NCI-H526 (cell line): ENCODE measurements at regions not wholly inside any gene's neighbourhood (a gene's known extent, or its start where the extent isn't known, plus 50 kb on each side); places are given as distances from the start of the nearest gene placed in this dataset.

Experiments used
- DNase-seq, 2 experiments: peaks; one replicate each; lab custom pipeline; 2025; lab: John Stamatoyannopoulos, UW

DNA sequence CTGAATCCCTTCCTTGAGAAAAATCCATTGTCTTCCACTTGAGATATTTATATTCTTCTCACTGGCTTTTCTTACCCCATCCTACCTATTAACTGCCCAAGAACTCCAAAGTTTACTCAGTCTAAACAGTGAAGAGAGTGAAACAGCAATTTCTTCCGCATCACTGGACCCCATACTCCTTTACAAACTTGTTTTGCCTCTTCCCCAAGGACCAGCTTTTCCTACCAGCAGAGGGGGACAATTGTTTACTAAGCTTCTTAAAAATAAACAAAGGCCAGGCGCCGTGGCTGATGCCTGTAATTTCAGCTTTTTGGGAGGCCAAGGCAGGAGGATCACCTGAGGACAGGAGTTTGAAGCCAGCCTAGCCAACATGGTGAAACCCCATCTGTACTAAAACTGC lies 52.0 kb downstream of the LRATD1 start:
- DNase-seq: no peak

DNA sequence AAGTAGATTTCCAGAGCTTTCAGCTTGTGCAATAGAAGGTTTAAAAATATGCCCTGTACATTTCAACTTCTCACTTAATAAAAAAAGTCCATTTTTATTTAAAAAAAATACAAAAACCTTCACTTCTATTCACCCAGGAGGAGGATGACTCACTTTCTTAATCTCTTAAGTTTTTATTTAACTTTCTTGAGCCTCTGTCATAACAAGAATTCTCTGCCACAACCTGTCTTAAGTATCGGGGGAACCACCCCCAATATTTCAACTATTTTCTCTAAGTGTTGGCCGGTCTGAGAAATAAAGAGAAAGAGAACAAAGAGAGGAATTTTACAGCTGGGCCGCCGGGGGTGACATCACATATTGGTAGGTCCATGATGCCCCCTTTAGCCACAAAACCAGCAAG lies 58.4 kb downstream of the LRATD1 start:
- DNase-seq: no peak

DNA sequence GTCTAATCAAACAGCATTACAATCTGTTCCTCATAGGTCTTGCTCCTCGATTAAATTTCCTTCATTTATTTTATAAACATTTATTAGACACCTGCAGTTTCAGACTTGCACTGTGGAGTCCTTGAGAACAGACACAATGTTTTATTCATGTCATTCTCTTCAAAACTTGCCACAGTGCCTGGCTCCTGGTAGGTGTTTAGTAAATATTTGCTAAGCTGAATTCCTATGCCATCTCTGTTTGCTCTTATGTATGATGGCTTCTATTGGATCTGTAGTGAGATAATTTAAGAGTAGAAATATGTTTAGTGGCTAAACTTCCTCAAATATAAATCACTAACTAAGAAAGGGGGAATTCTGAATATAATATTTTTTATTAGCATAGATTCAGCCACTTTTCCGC lies 61.4 kb downstream of the LRATD1 start:
- DNase-seq: no peak

DNA sequence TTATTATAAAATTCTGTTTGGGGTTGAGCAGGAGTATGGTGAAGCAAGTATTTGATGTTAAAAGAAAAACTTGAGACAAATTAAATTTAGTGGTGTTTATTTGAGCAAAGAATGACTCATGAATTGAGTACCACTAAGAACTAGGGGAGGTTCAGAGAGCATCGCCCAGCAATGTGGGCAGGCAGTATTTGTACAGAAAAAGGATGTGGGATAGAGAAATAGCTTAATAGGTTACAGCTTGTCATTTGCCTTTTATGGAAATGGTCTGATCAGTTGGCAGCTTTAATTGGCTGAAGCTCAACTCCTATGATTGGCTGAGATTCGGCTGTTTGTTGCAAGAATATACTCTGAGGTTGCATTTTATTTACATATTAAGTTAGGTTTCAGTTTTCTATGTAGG lies 68.2 kb downstream of the LRATD1 start:
- DNase-seq: no peak

DNA sequence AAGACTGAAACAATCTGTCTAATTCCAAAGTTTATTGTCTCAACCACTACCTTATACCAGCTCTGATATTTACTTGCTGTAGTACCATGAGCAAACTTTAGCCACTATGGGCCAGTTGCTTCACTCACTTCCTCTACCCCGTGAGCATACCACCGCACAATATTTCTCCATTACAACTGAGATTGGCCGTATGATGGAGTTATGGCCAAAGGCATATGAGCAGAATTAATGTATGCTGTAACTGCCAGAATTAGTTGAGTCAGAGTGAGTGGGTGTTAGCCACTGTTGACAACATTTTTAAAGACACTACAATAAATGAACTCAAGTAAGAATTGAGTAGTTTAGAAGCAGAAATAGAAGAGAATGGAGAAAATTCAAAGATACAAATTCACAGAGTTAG lies 69.7 kb downstream of the LRATD1 start:
- no peak for DNase-seq

DNA sequence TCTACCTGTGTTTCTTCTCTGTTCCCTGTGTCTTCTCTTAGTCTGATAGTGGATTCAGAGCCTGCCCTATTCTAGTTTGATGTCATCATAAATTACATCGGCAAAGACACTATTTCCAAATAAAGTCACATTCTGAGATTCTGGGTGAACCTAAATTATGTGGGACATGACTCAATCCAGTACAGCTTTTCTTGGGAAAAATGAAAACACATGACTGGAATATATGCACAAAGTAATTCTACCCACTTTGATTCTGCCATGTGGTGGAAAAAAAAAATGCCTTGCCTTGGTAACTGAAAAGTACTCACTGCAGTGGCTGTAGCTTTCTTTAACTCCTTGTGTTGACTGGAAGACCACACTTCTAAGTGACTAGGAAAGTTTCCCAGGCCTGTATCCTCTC lies 73.7 kb downstream of the LRATD1 start:
- no peak for DNase-seq

DNA sequence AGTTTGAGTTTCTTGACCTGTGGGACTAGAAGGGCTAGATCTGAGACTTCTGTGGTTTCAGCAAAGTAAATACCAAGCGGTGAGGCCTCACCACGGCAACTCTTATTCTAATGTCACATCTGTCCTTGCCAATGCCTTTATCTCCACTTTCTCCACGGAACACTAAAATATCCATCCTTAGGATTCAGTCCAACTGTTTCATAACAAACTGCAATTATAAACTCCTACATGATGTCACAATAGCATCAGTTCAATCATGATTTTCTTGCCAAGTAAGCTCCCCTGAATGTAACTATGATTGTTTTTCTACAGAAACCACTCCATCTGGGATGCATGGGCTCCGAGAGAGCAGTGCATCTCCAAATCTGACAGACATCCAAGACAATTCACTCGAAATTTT lies 79.6 kb downstream of the LRATD1 start:
- DNase-seq: no peak

DNA sequence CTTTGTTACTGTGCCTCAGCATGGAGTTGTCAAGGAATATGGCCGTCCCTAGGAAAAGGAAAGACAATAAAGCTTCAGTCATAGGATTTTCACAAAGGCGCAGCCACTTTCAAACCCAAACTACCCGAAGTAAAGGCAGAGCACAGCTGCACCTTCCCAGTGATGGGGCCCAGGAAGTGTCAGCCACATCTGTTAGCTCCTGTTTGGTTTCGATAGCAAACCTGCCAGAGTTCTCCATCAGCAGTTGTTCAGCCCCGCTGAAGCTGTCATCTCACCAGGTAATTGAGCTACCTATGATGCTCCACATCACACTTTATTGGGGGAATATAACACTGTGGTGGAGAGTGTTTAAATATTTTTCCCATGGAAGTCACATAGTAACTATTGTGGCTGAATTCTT lies 80.7 kb downstream of the LRATD1 start:
- no peak for DNase-seq

DNA sequence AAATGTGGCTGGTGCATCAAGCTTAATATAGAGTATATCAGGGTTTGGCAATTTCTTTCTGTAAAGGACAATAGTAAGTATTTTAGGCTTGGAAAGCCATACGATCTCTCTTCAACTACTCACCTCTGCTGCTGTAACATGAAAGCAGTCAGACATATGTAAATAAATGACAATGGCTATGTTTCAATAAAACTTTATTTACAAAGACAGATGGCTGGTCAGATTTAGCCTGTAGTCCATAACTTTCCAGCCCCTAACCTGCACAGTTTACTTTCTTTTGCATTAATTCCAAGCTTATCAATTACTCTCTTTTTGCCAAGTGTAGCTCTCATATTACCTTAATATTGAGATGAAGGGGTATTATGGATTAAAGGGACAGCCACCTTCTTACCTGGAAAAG lies 83.1 kb downstream of the LRATD1 start:
- no peak for DNase-seq

DNA sequence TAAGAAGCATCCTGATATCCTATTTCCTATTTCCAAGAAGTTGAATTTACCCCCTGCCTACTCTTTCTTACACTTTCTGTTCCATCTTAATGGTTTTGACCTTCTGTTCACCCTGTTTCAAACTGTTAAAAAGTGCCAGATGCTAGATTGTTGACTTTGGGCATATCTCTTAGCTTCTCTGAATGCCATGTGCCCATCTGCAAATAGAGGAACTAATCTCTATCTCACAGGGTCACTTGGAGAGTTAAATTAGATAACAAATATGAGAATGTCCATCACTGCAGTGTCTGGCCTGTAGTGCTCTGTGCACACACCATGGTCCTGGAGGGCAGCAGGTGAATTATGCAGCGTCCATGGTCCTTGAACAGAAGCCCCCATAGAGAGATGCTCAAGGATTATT lies 83.8 kb downstream of the LRATD1 start:
- no peak for DNase-seq

DNA sequence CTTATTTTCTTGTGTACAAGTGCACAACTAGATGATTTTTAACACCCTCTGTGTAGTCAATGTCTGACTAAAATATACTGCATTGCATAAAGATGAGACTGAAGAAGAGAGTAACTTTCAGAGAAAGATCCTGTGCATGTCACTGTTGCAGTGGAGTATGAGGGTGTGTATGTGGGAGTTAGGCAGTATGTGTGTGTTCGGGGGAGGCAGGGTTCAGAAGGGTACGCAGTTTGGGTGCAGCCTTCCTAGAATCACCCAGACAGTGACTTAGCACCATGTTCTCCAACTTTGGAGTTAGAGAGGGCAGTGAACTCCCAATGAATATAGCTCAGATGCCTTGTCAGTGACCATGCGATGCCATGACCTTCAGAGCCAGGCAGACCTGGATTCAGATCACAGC lies 84.6 kb downstream of the LRATD1 start:
- DNase-seq: no peak

DNA sequence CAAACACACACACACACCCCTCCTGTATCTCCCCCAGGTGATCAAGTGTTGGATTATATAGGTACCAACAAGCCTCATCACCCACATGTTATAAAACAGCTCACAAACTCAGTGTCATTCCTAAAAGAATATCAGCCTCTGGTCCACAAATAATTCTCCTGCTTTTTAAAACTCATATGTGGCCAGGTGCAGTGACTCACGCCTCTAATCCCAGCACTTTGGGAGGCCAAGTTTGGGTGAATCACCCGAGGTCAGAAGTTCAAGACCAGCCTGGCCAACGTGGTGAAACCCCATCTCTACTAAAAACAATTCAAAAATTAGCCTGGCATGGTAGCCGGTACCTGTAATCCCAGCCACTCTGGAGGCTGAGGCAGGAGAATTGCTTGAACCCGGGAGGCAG lies 87.8 kb downstream of the LRATD1 start:
- no peak for DNase-seq

DNA sequence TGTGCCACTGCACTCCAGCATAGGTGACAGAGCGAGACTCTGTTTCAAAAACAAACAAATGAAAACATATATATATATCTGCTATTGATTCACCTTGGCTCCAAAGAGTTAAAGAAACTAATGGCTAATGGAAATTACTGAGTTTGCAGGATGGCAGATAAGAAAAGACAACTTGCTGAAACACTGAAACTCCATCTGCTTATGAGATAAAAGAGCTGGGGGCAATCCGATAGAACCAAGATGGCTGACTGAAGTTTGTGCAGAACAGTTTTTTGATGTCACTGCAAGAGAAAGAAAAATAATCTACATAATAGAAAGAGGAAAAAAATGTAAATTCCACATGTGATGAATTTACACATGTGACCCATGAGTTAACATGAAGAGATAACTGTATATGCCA lies 88.2 kb downstream of the LRATD1 start:
- DNase-seq: no peak

DNA sequence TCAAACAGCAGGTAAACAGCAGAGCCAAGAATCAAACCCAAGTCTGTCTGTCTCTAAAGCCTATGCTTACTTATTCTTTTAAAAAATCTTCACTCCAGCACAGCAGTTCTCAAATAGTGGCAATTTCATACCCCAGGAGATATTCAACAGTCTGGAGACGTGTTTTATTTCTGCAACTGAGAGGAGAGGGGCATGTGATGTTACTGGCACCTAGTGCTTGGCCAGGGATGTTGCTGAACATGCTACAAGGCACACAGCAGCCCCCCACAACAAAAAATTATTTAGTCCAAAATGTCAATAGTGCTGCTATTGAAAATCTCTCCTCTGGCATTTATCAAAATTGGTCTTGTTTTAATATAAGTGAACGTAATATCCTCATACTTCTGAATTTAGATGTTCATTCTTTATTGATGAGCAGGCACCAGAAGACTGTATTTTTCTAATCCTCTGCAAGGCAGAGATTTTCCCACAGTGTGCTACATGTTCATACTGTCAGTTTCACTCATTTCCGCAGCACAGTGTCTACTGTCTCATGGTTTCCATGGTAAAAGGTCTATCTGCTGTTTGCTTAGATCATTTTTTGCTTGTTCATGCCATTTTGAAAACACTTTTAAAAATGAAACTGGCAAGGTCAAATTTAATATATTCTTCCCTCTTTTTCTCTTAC lies 90.5 kb downstream of the LRATD1 start:
- no peak for DNase-seq

DNA sequence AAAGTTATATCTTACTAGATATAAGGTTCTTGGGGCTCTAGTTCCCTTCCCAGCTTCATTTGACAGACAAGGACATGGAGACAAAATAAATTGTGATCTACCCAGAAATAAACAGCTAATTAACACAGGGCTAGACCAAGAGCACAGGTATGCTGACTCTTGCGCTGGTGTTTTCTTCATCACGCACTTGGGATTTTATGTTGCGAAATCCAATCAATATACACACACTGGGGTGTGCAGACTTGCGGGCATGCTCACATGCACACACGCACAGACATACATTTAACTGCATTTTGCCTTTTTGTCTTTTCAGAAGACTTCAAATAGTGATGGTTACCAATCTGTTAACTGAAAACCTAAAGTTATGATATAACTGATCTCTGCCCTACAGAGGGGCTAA lies 91.2 kb downstream of the LRATD1 start:
- DNase-seq: no peak

DNA sequence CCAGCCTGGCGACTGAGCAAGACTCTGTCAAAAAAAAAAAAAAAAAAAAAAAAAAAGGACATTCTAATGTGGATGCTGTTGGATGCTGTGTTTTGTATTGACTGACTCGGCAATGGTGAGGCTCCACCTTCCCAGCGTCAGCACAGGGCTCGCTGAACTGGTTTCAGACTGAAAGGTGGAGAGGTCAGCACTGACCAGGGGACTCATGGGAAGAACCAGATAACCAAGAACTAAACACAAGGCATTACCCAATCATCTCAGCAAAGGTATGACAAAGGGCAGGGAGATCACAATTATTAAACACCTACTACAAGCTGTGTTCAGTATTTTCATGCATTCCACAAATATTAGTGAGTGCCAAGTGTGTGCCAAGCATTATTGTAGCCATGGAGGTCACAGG lies 103.2 kb downstream of the LRATD1 start:
- DNase-seq: no peak

DNA sequence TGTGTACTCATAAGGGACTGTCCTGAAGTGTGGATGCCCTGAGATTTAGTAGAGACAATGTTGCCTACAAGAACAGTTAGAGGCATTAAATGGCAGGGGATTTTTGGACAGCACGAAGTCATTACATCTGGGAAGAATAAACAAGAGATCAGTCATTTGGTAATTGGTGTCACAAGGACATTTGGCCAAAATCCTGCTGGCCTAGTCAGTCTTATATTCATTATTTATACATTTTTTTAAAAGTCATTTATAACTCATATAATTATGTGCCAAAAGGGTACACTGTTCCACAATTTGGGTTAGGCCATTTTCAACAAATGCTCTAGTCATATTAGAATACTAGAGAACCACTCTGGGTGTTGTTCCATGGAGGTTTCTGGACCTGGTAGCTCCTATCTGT lies 104.7 kb downstream of the LRATD1 start:
- no peak for DNase-seq

DNA sequence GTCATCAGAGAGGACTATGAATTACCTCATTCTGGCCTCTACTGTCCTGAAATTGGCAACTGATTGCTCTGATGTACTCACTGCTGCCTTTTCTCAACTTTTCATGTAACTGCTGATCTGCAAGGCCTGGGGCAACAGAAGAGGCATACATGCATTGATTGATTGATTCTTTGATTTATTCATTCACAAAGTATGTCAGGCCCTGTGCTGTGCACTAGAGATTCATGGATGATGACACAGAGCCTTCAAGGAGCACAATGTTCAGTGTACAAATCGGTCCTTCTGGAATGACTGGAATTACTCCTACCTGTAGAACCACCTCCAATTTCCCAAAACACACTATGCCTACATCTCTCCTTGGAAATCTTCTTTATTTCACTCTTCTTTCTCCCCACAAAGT lies 111.3 kb downstream of the LRATD1 start:
- DNase-seq: no peak

DNA sequence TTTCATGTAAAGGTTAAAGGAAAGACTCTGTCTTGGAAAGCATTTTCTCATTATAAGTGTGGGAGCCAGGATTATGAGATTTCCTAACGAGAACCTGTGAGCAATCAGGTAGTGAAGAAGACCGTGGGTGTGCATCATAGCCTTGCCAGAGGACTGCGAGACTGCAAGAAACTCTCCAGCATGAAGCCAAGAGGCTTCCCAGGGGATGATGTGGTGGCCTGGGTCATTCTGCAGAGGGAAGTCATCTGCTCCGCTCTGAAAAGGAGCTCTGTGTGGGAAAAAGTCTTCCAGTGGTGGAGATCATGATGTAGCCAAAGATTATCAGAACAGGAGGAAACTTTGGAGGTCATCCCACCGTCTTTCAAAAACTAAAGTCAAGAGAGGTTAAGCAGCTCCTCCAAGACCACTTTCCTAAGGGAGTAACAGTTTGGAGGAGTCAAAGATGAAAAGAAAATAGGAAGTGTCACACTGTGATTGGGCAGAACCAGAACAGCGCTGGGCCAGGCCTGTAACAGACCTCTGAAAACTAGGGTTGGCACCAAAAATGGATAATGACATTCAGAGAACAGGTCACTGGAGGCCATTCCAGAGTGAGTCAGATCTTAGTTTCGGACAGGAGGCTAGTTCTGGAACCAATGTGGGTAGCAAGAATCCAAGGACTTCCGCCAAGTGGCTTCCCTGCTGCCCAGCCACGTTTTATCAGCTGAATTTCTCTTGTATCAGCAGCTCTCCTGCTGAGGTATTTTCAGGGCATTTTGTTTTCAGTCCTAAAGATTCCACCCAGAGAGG lies 113.0 kb downstream of the LRATD1 start:
- DNase-seq: no peak

DNA sequence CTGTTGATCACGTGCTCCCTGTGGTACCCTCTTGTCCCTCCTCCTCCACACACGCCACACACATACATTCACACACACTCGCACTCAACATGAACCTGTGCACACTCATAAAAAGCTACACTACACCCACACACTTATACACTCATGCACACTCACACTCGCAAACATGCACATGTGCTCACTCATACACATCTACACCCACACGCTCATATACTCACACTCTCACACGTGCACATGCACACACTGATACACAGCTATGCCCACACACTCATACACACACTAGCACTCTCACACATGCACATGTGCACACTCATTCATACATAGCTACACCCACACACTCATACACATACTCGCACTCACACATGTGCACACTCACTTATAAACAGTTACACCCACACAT lies 113.6 kb downstream of the LRATD1 start:
- no peak for DNase-seq

DNA sequence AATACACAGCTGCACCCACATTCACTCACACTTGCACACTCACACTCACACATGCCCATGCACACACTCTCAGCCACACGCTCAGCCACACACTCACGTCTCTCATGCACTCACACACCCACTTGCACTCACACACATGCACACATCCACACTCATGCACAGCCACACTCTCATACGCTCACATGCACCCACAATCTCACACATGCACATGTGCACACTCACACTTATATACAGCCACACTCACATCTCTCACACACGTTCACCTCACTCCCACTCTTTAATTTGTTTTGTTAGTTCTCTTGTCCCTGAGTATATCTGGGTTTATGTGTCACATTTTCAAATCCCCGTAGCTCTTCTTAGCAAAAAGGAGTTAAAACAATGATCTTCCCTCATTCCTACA lies 114.9 kb downstream of the LRATD1 start:
- no peak for DNase-seq

DNA sequence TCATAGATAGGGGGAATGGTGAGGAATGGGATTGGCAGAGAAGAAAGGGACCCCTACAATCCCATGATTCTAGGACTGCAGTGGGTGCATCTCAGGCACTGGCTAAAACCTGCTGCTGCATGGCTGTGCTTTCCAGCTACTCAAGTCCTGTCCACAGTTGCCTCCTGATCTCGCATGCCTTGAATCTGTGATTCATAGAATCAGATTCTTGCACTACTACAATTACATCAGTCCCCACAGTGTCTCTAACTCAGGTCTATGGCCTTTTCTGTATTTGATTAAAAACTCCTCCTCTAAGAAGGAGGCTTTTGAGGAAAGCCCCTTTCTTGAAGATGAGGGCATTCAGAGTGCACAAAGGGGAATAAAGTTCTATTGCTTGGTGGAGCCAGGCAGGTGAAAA lies 117.4 kb downstream of the LRATD1 start:
- no peak for DNase-seq

DNA sequence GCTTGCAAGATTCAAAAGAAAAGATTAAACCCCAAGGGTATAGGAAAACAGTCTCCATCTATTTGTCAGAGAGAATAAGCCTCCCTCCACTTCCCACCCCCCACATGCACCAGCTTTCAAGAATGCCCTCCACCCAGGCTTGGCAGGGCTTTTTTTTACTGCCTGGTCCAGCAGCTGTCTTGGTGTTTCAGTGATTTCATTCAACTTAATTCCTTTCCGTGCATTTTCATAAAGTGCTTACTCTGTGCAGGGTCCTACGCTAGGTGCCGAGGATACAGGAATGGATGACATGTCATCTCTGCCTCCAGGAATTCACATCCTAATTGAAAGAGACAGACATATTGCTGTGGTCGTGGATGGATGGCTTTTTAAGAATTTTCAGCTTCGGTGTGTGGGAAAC lies 117.9 kb downstream of the LRATD1 start:
- DNase-seq: no peak

DNA sequence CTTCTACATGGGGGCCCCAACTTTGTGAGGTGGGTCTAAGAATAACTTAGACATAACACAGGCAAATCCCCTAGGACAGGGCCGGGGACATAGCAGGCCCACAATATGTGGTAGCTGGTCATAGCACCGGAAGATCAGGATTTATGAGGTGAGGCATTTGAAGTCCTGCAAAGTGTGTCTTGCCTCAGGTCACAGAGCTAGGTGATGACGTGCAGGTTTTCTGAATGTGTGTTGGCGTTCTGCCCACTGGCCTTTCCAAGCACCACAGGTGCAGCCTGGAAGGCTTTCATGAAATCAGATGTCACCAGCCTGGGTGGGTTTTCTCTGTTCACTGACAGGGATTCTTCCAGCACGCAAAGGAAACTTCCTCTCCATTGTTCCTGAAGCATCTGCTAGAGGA lies 119.1 kb downstream of the LRATD1 start:
- DNase-seq: no peak
